ENCODE measurements at regions not wholly inside any gene's neighbourhood (a gene's known extent, or its start where the extent isn't known, plus 50 kb on each side); places are given as distances from the start of the nearest gene placed in this dataset.

GRCh38 chr17:72344613-72345012, 223.8 kb downstream of the SOX9 start:
- no peak for DNase-seq

DNA sequence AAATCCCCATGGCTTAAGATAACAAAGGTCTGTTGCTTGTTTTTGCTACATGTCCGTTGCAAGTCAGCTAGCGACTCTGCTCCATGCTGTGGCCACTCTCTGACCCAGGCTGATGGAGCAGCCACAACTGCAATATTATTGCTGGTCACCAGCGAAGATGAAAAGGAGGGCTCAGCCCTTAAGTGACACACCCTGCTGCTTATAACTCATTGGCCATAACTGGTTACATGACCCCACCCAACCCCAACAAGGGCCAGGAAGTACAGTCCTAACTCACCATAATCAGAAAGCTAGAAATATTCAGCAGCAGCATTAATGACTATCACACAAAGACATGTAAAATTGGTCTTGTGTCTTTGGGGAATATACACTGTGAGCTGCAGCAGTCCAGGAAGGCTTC, 224.3 kb downstream of the SOX9 start:
- no peak for DNase-seq

- no peak for DNase-seq
These were observed 224.7 kb downstream of the SOX9 start for GRCh38 chr17:72345536-72345935.

DNA sequence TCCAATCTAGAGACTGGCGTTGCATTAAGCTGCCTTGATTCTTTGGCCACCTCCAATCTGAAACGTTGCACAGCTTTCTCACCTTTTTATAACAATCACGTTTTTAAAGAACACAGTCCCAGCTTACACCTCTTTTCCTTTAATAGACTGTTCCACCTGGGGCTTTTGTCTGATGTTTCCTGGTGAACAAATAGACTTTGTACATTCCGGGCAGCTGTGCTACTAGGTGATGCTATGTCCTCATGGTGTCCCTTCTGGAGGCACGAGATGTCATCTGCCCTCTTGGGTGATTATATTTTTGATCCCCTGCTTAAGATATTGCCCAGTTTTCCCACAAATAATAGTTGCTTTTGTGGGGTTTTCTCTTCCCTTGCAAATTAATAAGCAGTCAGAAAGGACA, 225.5 kb downstream of the SOX9 start:
- no peak for DNase-seq

GRCh38 chr17:72349011-72349410, 228.2 kb downstream of the SOX9 start:
- no peak for DNase-seq

DNA sequence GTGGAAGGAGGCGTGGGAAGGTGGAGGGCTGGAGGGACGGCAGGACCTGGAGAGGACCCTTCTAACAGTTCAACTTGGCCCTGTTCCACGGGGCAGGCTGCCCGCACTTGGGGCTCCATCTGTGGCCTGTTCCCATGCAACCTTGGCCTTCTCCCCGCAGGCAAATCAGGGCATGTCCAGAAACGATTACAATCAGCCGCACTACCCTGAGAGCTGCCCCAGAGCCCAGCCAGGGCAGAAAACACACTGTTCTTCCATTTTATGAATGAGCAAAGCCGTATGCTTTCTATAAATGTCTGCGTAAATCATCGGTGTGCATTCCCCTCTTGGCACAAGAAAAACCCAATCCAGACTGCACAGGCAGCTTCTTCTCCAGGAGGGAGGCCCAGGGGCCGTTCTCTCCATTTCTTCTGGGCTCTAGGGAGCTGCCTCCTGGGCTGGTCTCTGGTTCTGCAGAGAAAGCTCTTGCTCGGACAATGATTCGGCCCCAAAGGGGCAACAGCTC, 228.7 kb downstream of the SOX9 start:
- no peak for DNase-seq

- no peak for DNase-seq
These were observed 229.3 kb downstream of the SOX9 start for GRCh38 chr17:72350073-72350472.

DNA sequence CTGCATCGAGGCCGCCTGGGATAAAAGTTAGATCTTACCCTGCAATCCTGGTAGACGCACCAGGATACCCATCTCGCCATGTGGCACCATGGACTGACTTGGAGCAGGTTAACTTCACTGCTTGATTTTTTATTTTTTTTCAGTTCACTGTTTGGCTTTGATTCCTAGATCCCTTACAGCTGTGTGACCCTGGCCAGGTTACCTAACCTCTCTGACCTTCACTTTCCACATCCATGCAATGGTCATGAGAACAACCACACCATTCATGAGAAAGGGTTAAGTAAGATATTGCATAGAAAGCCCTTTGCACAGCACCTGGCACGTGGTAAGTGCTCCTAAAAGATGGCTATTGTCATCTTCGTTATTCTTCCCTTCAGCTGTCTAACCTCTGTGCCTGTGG, 230.5 kb downstream of the SOX9 start:
- no peak for DNase-seq

DNA sequence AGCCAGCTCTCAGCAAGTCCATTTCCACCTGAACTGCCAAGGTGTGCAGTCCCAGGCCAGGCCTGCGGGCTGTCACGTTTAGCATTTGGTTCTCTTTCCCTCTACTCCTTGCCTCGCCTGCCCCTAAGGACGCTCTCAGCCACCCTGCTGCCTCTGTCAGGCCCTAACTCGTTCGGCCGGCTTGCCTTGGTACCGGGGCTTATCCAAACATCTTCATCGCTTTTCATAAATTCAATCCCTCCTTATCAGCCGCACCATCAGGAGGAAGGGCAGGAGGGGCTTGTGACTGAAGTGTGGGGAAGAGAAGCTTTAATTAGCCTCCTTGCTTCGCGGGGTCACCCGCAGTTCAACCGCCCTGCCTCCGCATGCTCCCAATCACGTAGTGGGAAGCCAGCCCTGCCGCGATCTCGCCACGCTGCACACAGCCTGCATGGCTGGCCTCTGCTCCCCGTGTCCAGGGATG, 231.1 kb downstream of the SOX9 start:
- DNase-seq = no peak

GRCh38 chr17:72353502-72353901, 232.7 kb downstream of the SOX9 start:
- DNase-seq = no peak

- DNase-seq = no peak
These were observed 233.3 kb downstream of the SOX9 start for GRCh38 chr17:72354071-72354470.

DNA sequence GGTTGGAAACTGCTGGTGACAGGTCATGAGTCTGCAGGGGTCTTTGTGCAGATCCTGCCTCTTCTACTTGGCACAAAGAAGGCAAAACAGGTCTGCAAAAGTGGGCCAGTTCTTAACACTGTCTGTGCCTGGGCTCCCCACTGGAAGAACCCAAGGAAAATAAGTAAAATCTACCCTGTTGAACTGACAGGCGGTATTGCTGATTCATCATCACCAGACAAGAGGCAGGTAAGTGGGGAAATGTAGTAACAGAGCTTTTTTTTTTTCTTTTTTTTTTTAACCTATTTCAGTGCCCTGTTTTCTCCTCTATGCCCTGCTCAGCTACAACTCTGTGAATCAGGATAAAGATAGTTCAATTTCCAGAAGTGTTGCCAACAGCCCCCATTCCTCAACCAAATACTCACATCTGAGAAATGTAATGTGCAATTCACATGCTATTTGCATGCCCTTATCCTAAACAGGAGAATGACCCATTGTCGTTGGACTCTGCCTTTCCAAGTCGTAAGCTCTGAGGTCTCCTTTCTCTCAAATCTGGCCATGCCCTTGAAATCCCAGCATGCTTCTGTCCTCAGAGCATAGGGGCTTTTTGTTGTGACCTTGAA, 237.0 kb downstream of the SOX9 start:
- no peak for DNase-seq

DNA sequence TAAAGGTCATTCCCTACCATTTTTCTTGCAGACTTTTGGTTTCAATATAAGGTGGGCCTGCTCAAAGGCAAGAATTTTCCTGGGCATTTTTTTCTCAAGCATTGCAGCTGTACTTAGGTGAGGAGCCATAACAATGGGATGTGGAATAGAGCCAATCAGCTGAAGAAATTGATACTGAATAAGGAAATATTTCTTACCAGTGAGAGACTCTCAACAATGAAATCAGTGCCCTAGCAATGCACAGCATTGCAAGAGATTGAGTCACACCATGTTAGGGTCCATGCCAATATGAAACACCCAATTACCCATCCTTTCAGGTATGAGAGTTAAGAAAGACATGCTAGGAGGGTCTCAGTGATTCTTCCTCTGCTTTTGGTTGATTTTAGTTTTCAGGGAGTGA, 237.6 kb downstream of the SOX9 start:
- DNase-seq = no peak

DNA sequence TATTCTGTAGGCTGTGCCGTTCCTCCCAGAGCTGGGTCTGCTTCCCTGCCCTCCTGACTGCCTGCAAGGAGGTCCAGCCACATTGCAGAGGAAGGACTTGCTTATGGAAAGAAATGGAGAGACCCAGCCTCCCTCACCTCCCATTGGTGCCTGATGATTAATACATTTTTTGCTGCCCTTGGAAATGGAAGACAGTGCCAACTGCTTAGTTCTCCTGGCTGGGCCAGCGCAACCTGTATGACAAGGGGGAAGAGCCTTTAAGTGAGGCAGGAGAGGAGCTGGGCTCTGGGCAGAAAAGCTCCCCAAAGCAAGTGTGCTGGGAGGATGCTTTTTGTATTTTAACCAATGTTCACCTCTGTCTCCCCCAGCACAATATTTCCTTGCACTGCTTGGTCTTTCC, 238.5 kb downstream of the SOX9 start:
- no peak for DNase-seq

DNA sequence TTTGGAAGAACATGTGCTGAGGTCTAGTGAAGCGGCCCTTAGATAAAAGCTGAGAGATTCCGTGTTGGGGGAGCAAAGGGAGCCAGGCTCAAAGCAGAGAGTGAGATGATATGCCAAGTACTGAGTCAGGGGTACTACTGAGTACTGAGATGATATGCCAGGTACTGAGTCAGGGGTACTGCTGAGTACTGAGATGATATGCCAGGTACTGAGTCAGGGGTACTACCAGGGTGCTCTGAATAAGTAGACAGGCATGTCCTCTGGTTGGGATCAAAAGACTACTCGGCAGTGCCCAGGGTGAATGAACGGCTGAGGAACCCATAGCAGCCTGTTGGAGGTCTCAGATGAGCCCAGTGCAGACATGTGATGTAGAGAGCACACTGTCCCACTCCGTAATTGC, 239.0 kb downstream of the SOX9 start:
- DNase-seq = no peak

DNA sequence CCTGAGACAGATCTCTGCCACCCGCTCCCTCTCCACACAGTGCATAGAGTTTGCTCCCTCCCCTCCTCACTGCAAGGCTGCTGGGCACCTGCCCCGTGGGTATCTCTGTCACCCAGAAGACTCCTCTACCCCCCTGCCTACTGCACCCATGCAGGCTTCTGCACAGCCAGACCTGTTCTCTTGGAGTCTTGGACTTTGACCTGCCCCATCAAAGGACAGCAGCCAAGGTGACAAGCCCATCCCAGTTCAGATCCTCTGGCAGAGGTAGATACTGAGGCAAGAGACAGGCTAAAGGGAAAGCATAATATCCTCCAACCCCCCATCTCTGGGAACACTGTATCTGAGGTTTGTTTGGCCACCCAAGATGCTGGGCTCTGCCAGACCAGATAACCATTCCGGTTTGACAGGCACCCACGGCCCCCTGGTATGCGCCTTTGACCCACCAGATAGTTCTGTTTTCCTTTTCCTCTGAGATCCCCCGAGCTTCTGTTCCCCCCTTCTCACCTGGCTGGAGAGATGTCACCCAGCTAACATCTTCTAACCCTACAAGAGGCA, 239.6 kb downstream of the SOX9 start:
- no peak for DNase-seq

DNA sequence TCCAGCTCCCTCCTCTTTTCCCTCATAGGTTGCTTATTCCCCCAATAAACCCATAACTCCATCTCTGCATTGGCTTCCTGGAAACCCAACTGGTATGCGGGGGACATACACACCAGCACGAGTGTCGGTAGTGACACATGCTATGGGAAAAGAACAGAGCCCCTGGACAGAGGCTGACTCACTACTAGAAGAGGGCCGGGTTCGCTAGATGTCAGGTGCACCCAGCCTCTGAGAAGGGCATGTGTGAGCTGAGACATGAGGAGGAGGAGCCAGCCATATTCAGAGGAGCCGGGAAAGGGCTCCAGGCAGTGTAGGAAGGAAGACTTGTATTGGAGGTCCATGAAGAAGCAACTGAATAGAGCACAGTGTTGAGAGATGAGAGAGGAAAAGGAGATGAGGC, 241.1 kb downstream of the SOX9 start:
- DNase-seq = no peak

- no peak for DNase-seq
These were observed 241.7 kb downstream of the SOX9 start for GRCh38 chr17:72362376-72363088.

GRCh38 chr17:72363089-72363610, 242.3 kb downstream of the SOX9 start:
- no peak for DNase-seq

DNA sequence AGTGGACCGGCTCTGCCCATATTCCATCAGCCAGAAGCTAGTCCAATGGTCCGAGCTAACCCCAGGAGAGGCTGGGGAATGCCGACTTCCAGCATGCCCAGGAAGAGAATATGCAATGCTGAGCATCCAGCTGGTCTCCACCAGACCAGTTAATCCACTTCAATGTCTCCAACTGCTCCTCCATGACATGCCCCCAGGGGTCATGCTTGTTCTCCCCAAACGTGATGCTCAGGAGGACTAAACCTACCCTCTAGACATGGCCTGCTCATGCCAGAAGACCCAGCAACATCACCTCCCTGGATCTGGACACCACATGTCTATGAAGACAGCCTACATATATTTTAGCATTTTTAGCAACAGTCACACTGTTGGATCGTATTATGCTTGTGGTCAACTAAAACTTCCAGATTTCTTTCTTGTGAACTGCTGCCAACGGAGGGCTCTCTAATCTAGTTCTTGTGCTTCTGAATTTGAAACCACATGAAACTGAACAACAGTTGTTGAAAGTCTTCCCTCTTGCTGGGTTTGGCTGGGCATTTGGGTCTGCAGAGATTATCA, 245.1 kb downstream of the SOX9 start:
- no peak for DNase-seq

DNA sequence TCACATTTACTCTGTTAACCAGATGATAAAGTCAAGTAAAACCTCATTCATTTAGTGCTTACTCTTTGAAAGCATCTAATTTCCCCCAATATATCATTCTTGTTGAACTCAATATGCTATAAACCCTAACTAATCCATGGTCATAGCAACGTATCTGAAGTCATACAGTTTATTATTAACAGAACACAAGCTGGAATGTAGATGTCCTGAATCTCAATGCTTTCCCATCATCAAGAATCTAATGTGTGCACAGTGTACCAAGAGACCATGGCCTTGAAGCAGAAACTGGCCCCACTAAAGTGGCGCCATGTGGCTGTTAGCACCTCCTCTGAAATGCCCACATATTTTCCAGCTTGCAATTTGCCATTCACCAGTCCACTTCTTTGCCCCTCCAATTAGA, 245.8 kb downstream of the SOX9 start:
- DNase-seq = no peak

DNA sequence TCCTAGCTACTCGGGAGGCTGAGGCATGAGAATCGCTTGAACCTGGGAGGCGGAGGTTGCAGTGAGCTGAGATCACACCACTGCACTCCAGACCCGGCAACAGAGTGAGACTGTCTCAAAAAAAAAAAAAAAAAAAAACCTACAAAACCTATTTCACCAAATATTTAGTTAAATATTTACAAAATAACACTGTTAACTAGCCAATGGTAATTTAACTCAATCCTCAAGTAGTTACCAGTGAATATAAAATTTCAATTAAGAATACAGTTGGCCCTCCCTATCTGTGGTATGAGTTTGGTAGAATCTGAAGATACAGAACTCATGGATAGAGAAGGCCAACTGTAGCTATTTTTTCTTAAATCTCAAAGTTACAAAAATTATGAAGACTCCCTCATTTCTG, 247.4 kb downstream of the SOX9 start:
- DNase-seq = no peak

DNA sequence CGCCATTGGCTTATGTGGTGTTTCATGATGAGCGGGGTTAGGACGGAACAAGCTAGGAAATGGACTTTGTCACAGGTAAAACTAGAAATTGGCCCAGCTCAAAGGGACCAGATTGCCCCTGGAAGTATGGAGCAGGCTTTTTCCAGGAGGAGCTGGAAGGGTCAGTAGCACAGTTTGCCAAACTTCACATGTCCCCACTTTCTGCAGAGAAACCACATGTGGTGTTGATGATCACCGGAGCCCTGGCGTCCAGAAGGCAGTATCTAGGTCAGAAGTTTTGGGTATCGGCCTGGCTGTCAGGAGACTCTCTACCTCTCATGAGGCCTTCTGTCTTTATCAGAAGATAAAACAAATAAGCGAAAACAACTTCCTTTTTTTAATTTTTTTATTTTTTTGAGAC, 248.5 kb downstream of the SOX9 start:
- no peak for DNase-seq

GRCh38 chr17:72370819-72371218, 250.0 kb downstream of the SOX9 start:
- no peak for DNase-seq
